Activated CD8-positive, alpha-beta T cell treated with anti-CD3 and anti-CD28 coated beads for 36 hours (primary cell): ENCODE measurements at regions not wholly inside any gene's neighbourhood (a gene's known extent, or its start where the extent isn't known, plus 50 kb on each side); places are given as distances from the start of the nearest gene placed in this dataset.

Source experiments
- ATAC-seq: fragments of 200-7000 bp; cut with Tn5 transposase; one replicate; pipeline ENCODE4 v1.10.0; 2021; ENCODE audit warnings: mild to moderate bottlenecking, moderate library complexity
- CTCF ChIA-PET: fragments of 350-600 bp; sonication (Branson Sonifier 250); formaldehyde crosslinking; loops from one replicate; lab custom pipeline; 2021; ENCODE audit warnings: antibody characterized with exemption; lab: Charles Lee
- POLR2A ChIA-PET: fragments of 350-600 bp; sonication (Branson Sonifier 250); formaldehyde crosslinking; loops from one replicate; lab custom pipeline; 2021; ENCODE audit warnings: antibody characterized with exemption; lab: Charles Lee
- DNase-seq: peaks from one replicate; pipeline ENCODE4 v3.0.0-alpha.2; 2020
- H3K27ac Mint-ChIP-seq: one replicate; pipeline ENCODE4 v1.8.0; 2021; ENCODE audit warnings: mild to moderate bottlenecking, mixed read lengths
- H3K27me3 Mint-ChIP-seq: one replicate; pipeline ENCODE4 v1.8.0; 2021; ENCODE audit warnings: mixed read lengths
- H3K36me3 Mint-ChIP-seq: one replicate; pipeline ENCODE4 v1.8.0; 2021; ENCODE audit warnings: low read depth, mixed read lengths
- H3K4me1 Mint-ChIP-seq: one replicate; pipeline ENCODE4 v1.8.0; 2021; ENCODE audit warnings: low read depth, mixed read lengths
- H3K4me3 Mint-ChIP-seq: one replicate; pipeline ENCODE4 v1.8.0; 2021; ENCODE audit warnings: mild to moderate bottlenecking, moderate library complexity, mixed read lengths
- H3K9me3 Mint-ChIP-seq: one replicate; pipeline ENCODE4 v1.8.0; 2021; ENCODE audit warnings: mixed read lengths
- intact Hi-C: fragments of 100-400 bp; cut with micrococcal nuclease; formaldehyde crosslinking; loops from one replicate; pipeline ENCODE4 v1.10.0; 2022
- TF ChIP-seq, protein P1 (sequence below): fragments of 200-600 bp; IDR thresholded peaks from one replicate; pipeline ENCODE4 v1.8.0; 2022; ENCODE audit warnings: antibody characterized with exemption, mild to moderate bottlenecking

DNA sequence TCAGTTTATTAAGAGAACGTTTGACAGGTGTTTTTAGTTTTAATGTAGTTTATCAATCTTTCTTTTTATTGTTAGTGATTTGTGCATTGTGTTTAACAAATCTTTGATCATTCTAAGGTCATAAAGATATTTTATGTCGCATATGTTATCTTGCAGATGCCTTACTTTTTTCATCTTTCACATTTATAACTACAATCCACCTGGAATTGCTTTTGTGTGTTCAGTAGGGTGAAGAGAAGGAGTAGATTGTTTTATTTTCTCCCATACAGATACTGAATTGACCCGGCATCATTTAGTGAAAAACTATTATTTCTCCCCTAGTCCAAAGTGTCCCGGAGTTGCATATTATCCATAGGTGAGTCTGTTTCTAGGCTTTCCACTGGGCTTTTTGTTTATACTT lies 179.4 kb upstream of the RGMB start:
- ChIA-PET POLR2A (no interaction called here), CTCF (no interaction called here)
- no peak overlapping the region for H3K4me3 Mint-ChIP-seq
- no peak for DNase-seq
- TF ChIP-seq, protein P1, sequence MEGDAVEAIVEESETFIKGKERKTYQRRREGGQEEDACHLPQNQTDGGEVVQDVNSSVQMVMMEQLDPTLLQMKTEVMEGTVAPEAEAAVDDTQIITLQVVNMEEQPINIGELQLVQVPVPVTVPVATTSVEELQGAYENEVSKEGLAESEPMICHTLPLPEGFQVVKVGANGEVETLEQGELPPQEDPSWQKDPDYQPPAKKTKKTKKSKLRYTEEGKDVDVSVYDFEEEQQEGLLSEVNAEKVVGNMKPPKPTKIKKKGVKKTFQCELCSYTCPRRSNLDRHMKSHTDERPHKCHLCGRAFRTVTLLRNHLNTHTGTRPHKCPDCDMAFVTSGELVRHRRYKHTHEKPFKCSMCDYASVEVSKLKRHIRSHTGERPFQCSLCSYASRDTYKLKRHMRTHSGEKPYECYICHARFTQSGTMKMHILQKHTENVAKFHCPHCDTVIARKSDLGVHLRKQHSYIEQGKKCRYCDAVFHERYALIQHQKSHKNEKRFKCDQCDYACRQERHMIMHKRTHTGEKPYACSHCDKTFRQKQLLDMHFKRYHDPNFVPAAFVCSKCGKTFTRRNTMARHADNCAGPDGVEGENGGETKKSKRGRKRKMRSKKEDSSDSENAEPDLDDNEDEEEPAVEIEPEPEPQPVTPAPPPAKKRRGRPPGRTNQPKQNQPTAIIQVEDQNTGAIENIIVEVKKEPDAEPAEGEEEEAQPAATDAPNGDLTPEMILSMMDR = no peak
- H3K27me3 Mint-ChIP-seq = peaks cover 4% of the 10 kb centered on the region
- H3K36me3 Mint-ChIP-seq = no peaks in the 10 kb centered on the region
- intact Hi-C loops = no loop called here
- peaks cover 2% of the 10 kb centered on the region for H3K9me3 Mint-ChIP-seq
- no peaks in the 10 kb centered on the region for H3K4me1 Mint-ChIP-seq
- H3K27ac Mint-ChIP-seq = no peak overlapping the region
- ATAC-seq = no peak

- no peak for ATAC-seq
These were observed 174.4 kb upstream of the RGMB start for GRCh38 chr5:98599016-98599415.

GRCh38 chr5:98602534-98603112 lies 170.8 kb upstream of the RGMB start:
- ATAC-seq (no peak), DNase-seq (no peak)
- POLR2A ChIA-PET = no interaction called here
- no peak overlapping the region for H3K4me3 Mint-ChIP-seq
- intact Hi-C loops = no loop called here
- no peaks in the 10 kb centered on the region for H3K4me1 Mint-ChIP-seq
- H3K27me3 Mint-ChIP-seq = peaks cover 4% of the 10 kb centered on the region
- H3K36me3 Mint-ChIP-seq = no peaks in the 10 kb centered on the region
- H3K9me3 Mint-ChIP-seq = peaks cover 6% of the 10 kb centered on the region
- H3K27ac Mint-ChIP-seq = no peak overlapping the region
- CTCF ChIA-PET = no interaction called here
- TF ChIP-seq, protein P1 = no peak

More at GRCh38 chr5:98599016-98599415, 174.4 kb upstream of the RGMB start:
- ChIA-PET POLR2A (no interaction called here), CTCF (no interaction called here)
- intact Hi-C loops = no loop called here
- no peak for DNase-seq
- TF ChIP-seq, protein P1 = no peak
- peaks cover 4% of the 10 kb centered on the region for H3K27me3 Mint-ChIP-seq
- no peak overlapping the region for H3K4me3 Mint-ChIP-seq
- H3K4me1 Mint-ChIP-seq = no peaks in the 10 kb centered on the region
- no peak overlapping the region for H3K27ac Mint-ChIP-seq
- H3K36me3 Mint-ChIP-seq = no peaks in the 10 kb centered on the region
- H3K9me3 Mint-ChIP-seq = peaks cover 6% of the 10 kb centered on the region

DNA sequence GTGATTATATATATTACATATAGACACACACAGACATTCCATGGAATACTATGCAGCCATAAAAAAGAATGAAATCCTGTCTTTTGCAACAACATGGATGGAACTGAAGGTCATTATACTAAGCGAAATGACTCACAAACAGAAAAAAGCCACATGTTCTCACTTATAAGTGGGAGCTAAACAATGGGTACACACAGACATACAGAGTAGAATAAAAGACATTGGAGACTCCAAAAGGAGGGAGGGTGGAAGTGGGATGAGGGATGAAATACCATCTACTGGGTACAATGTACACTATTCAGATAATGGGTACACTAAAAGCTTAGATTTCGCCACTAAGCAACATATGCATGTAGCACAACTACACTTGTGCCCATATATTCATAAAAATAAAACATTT lies 170.0 kb upstream of the RGMB start:
- Mint-ChIP-seq H3K27me3 (peaks cover 4% of the 10 kb centered on the region), H3K4me3 (no peak overlapping the region), H3K9me3 (peaks cover 6% of the 10 kb centered on the region), H3K27ac (no peak overlapping the region), H3K36me3 (no peaks in the 10 kb centered on the region), H3K4me1 (no peaks in the 10 kb centered on the region)
- CTCF ChIA-PET = no interaction called here
- TF ChIP-seq, protein P1 = no peak
- DNase-seq (no peak), ATAC-seq (no peak)
- POLR2A ChIA-PET = no interaction called here
- intact Hi-C loops = no loop called here

DNA sequence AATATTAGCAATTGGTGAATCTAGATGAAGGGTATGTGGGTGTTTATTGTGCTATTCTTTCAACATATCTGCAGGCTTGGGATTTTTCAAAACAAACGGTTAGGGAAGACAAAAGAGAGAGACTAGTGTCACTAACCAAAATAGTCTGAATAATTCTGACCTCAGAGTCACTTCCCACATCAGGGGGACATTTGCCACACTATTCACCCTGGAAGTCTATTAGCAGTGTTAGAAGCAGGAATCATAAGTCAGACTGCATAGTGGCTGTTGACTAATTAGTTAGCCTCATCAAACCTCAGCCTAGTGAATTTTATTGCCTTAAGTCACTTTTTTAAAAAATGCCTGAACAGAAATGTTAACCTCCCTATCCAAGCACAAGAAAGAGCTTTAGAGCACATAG lies 169.2 kb upstream of the RGMB start:
- no peaks in the 10 kb centered on the region for H3K36me3 Mint-ChIP-seq
- ChIA-PET POLR2A (no interaction called here), CTCF (no interaction called here)
- H3K27ac Mint-ChIP-seq = no peak overlapping the region
- DNase-seq (no peak), ATAC-seq (no peak)
- H3K9me3 Mint-ChIP-seq = peaks cover 6% of the 10 kb centered on the region
- H3K4me3 Mint-ChIP-seq = no peak overlapping the region
- no peaks in the 10 kb centered on the region for H3K4me1 Mint-ChIP-seq
- TF ChIP-seq, protein P1 = no peak
- H3K27me3 Mint-ChIP-seq = peaks cover 4% of the 10 kb centered on the region
- intact Hi-C loops = no loop called here
